Breast epithelium (tissue), 3 donors: ENCODE measurements at regions not wholly inside any gene's neighbourhood (a gene's known extent, or its start where the extent isn't known, plus 50 kb on each side); places are given as distances from the start of the nearest gene placed in this dataset.

Experiments used
- CTCF ChIP-seq, 3 donors: fragments of 450-650 bp; IDR thresholded peaks; one replicate each; pipeline ENCODE4 v1.5.1; 2016 to 2017; ENCODE audit warnings: antibody characterized with exemption in 3 of 3, mild to moderate bottlenecking in 3 of 3, moderate library complexity in 3 of 3
- POLR2AphosphoS5 ChIP-seq, 3 donors: sonication (generic); formaldehyde crosslinking; IDR thresholded peaks; one replicate each; pipeline ENCODE4 v1.6.1; 2017; ENCODE audit warnings: antibody characterized with exemption in 3 of 3

- TF ChIP-seq CTCF (IDR thresholded peaks at IDR 0.05) (no peak), POLR2AphosphoS5 (IDR thresholded peaks at IDR 0.05) (no peak)
Observed at GRCh38 chr3:84830476-84830875, 128.3 kb upstream of the CADM2 start.
